Left kidney (tissue), 1 donor: ENCODE measurements at regions not wholly inside any gene's neighbourhood (a gene's known extent, or its start where the extent isn't known, plus 50 kb on each side); places are given as distances from the start of the nearest gene placed in this dataset.

Experiments
- DNase-seq: peaks from one replicate; pipeline ENCODE4 v3.0.0-alpha.2; 2013

DNA sequence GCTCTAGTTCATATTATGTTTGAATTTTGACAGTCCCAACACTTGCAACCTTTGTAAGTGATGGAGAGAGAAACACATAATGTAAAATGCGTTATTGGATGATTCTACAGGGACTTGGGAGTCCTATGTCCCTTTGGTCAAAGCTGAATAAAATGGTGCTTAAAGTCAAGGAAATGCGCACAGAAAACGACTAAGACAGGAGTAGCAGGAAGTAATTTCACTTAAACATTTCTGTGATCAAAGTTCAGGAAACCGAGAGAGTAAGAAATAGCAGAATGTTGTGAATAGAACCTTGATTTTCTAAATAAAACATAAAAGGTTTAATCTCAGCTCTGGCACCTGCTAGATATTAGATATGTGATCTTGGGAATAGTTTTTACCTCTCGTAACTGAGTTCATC is 2339.2 kb downstream of the MAT2B start:
- DNase-seq = no peak

- no peak for DNase-seq
Observed at GRCh38 chr5:165858118-165858517, 2352.7 kb downstream of the MAT2B start.

DNA sequence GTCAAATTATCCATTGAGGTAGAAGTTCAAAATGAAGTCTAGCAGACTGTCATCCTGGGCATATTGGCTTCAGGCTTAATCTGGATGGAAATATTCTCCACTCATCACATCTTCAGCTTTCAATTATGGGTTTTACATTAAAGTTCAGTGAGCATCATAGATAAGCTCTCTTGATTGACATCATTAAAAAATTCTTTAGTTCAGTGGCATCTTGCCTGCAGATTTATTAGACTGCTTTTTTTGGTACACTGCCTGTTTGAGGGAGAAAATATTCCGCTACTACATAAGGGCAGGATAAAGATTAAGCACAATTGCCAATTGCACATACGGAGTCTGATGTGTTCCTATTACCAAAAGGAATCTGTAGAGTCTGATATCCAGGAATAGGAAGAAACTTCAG is 2353.8 kb downstream of the MAT2B start:
- DNase-seq = no peak

GRCh38 chr5:165863239-165863638 is 2357.8 kb downstream of the MAT2B start:
- no peak for DNase-seq

DNA sequence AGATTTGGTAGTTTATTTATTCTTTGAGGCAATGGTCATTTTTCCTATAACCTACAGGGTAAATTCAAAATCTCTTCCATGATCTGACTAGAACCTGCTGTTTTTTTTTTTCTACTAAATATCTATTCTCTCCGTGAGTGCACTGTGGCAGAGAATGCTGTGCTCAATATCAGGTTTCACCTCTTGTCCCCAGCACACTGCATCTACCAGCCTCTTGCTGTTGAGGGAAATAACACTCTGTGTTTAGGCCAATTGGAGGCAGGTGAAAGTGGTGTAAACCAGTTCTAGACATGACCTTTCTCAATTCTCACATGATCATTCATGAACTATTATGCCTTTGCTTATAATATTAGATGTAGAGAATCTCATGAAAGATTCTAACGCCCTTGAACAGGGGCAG is 2365.9 kb downstream of the MAT2B start:
- no peak for DNase-seq

GRCh38 chr5:165874851-165875250 is 2369.4 kb downstream of the MAT2B start:
- no peak for DNase-seq

- no peak for DNase-seq
Observed at GRCh38 chr5:165876538-165876937, 2371.1 kb downstream of the MAT2B start.

DNA sequence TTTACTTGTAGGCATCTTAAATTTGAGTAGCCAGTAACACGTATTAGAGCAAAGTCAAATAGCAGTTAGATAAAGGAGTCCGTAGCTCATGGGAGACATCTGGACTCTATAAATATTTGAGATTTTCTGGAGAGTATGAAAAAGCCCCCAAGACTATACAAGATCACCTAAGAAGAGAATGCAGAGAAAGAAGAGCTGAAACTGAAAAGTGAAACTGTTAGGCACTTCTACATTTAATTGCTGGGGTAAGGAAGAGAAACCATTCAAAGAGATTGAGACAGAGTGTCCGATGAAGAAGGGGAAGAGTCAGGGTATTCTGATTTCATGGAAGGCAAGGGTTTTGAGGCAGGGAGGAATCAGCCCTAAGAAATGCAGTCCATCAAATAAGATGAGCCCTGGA is 2372.1 kb downstream of the MAT2B start:
- no peak for DNase-seq

- no peak for DNase-seq
Observed at GRCh38 chr5:165881259-165881658, 2375.8 kb downstream of the MAT2B start.

DNA sequence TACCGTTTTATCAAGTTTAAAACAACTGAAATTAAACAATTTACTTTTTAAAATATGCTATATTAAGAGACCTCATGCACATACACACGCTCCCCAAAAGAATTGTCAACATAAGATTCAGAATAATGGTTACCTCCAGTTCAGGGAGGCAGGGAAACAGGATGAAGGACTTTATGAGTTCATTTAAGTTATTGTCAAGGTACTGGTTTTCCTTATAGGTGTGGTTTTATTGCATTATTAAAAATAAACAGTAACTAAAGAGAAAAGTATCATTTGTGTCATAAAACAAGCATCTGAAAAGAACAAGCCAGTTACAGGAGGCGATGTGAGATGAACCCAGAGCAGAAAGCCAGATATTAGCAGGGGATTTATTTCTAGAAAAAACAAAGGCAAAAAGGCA is 2376.7 kb downstream of the MAT2B start:
- no peak for DNase-seq

DNA sequence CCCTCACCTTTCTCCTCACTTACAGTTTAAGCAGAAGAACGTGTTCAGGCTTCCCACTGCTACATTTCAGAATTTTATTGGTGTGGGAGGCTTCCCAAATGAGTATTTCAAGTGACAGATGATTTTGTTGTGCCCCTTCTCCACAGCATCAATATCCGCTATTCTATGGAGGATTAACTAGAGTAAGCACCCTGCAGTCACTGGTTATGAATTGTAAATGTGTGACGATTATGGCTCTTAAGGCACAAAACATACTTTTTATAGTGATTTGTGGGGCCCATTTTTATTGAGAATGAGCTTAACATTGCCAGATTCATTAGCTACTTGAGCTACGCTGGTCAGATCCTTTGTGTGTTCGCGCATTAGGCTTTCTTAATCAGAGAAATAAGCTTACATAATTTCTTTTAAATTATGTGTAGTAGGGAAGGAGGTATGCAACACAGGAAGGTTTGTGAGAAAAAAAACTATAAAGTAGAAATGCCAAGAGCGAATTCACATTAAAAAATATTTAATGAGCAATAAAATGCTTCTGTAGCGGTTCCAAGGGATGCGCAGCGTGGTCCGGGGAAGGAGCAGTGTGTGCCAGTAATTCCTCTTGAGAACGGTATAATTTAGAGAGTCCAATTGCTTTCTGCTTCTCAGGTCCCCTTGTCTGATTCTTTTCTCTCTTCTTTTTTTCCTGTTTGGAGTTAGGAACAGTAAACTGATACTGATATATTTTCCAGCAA is 2380.4 kb downstream of the MAT2B start:
- no peak for DNase-seq

- DNase-seq = no peak
Observed at GRCh38 chr5:165887147-165887546, 2381.7 kb downstream of the MAT2B start.

DNA sequence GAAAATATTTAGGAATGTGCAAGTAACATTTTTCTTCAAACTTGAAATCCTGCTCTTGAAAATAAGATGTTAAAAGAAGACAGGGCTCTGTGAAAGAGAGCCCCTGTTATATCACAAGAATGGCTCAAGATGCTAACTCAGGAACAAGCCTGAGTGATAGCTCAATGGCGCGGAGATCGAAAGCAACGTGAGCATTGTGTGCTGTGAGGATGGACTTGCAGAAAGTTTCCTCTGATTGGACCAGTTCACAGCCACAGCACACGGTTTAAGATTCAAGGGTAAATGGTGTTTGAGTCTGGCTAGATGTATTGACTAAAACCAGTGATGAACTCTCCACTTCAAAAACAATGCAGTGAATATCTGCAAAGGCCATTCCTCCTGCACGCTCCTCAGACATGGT is 2387.0 kb downstream of the MAT2B start:
- no peak for DNase-seq

GRCh38 chr5:165894916-165895315 is 2389.5 kb downstream of the MAT2B start:
- no peak for DNase-seq

- DNase-seq = no peak
Observed at GRCh38 chr5:165903835-165904234, 2387.6 kb upstream of the WWC1 start.

DNA sequence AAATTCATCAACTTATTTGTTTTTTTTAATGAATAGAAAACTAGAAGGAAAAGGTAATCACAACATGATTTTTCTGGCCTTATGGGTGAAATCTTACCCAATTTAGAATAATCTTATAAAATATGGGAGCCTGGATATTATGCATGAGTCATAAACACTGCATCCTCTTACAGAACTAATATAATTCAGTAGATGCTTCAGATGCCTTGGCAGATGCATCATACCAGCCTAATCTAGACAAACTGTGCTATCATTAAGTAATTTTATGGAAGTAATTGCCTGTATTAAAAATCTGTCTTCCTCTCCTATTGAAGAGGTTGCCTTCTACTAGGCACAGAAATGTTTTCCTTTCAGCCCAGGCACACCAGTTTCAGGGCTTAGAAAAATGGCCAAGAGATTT is 2384.6 kb upstream of the WWC1 start:
- no peak for DNase-seq

- DNase-seq = no peak
Observed at GRCh38 chr5:165913059-165913458, 2378.4 kb upstream of the WWC1 start.

- DNase-seq = no peak
Observed at GRCh38 chr5:165914456-165914855, 2377.0 kb upstream of the WWC1 start.

GRCh38 chr5:165919196-165919595 is 2372.2 kb upstream of the WWC1 start:
- no peak for DNase-seq

DNA sequence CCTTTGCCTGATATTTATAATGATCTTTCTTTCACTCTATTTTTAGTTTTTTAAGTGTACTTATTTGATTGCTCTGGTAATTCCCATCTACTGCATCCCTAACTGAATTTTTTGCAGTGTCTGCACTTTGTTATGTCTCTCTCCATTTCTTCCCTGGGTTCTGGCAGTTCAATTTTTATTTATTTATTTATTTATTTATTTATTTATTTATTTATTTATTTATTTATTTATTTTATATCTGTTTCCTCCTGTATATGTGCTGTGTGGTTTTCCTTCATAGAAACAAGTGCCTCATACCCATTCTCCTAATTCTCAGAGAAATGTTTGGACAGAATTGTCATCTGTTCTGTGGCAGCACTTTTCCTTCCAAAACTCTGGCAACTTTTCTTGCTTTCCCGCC is 2370.8 kb upstream of the WWC1 start:
- no peak for DNase-seq

DNA sequence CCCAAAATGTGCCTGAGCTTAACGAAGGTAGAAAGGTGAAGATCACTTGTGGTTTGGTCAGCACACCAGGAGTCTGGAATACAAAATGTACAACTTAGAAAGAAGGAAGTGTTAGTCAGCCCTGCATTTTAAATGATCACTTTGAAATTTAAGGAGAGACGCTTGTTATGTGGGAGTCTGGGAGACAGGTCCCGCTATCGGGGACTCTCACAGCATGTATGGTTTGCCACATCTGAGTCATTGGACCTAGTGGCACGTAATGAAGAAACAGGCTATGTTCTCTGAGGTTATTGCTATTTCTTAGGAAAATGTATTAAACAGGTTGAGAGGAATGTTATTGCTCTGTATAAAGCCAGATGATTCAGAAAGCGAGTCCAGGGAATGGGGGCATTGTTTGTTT is 2362.5 kb upstream of the WWC1 start:
- no peak for DNase-seq

DNA sequence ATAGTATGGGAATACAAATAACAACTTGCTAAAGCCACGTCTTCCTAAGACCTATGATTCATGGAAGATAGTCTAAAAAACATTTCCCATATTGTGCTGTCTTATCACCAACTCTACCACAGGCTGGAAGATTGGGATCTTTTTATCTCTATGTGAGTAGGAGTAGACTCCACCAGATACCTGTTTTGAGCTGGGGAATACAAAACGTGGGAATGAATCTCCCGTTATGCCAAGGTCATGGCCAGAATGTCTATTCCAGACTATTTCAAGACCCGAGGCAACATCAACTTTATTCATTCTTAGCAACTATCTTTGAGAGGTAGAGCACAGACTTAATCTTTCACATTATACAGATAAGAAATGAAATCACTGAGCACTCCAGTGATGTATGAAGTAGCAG is 2350.9 kb upstream of the WWC1 start:
- DNase-seq = no peak

DNA sequence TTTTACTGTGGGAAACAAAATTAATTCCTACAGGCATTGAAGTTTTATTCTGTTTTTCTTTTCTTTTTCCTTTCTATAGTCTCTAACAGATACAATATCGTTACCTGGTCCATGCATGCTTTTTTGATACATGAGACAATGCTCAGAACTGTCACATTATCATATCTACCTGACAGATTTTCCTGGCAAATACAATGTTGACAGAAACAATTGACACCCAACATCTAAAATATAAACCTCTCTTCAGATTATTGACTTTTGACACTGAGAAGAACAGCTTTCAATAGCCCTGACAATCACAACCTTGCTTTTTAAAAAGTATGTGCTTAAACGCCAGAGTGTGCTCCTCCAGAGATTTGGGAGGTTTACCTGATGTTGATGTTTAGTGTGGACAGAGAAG is 2334.6 kb upstream of the WWC1 start:
- no peak for DNase-seq

GRCh38 chr5:165981671-165982070 is 2309.8 kb upstream of the WWC1 start:
- DNase-seq = no peak
